LNCaP clone FGC (cell line): ENCODE measurements at regions not wholly inside any gene's neighbourhood (a gene's known extent, or its start where the extent isn't known, plus 50 kb on each side); places are given as distances from the start of the nearest gene placed in this dataset.

Source experiments
- DNase-seq: peaks from one replicate; pipeline ENCODE4 v3.0.0-alpha.2; 2011; ENCODE audit warnings: low read depth
- H3K4me3 ChIP-seq: 2 replicates; pipeline ENCODE4 v1.5.1; 2011; ENCODE audit warnings: mild to moderate bottlenecking, low read depth, low read length, control low read depth
- CTCF ChIP-seq: IDR thresholded peaks from 2 replicates; pipeline ENCODE4 v1.5.1; 2012; ENCODE audit warnings: mild to moderate bottlenecking; ENCODE audit not compliant: control insufficient read depth, insufficient read depth; ENCODE audit errors: extremely low read depth

GRCh38 chr3:88259045-88259444 lies 109.3 kb downstream of the C3orf38 start:
- no peak for DNase-seq
- H3K4me3 ChIP-seq: no peak overlapping the region
- TF ChIP-seq CTCF: no peak

DNA sequence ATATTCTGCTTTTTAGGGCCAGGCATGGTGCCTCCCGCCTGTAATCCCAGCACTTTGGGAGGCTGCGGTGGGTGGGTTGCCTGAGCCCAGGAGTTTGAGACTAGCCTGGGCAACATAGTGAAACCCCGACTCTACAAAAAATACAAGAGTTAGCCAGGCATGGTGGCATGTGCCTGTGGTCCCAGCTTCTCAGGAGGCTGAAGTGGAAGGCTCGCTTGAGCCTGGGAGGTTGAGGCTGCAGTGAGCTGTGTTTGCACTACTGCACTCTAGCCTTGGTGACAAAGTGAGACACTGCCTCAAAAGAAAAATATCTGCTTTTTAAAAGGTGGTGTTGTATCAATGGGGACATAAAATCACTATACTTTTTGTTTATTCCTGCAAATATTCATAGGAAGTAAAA lies 112.8 kb downstream of the C3orf38 start:
- TF ChIP-seq CTCF: no peak
- no peak for DNase-seq

GRCh38 chr3:88263417-88264100 lies 113.8 kb downstream of the C3orf38 start:
- DNase-seq: no peak
- no peak overlapping the region for H3K4me3 ChIP-seq
- TF ChIP-seq CTCF: no peak

More for the DNA sequence above, 112.8 kb downstream of the C3orf38 start:
- no peak overlapping the region for H3K4me3 ChIP-seq

DNA sequence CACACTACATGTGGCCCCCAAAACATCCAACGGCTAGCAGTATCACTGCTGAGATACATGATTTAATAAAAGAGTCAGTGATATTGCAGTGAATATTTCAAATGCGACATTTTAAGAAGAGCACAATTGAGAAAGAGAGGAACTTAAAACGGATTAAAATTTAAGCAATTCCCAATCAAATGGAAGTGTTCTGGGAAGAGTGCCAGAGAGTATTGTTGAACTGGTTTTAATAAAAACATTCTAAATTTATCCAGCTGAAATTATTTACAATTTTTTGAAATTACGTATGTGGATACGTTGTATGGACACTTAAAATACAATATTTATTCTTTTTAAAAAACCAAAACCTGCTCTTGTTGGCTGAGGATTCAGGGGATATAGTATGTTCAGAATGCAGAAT lies 117.7 kb downstream of the C3orf38 start:
- no peak overlapping the region for H3K4me3 ChIP-seq
- DNase-seq: no peak
- no peak for TF ChIP-seq CTCF

- TF ChIP-seq CTCF: no peak
- DNase-seq: no peak
- H3K4me3 ChIP-seq: no peak overlapping the region
Observed at GRCh38 chr3:88267847-88268246, 118.1 kb downstream of the C3orf38 start.

DNA sequence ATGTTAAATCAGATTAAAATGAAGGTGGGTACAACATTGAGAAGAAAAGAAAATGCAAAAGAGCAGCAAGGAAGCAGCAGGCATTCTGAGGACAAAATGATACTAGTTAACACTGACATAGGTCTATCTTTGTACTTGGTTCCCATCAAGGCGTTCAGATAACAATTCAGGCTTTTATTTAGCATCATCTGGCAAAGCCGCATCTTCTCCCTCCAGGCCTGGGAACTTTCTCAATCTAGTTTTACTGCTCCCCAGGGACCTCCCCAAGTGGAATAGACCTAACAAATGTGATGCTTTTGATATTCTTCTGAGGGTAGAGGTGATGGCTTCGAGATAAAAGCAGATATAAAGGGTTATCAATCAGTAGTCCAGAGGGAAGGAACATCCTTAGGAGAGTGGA lies 130.6 kb downstream of the C3orf38 start:
- TF ChIP-seq CTCF: no peak
- DNase-seq: no peak
- no peak overlapping the region for H3K4me3 ChIP-seq

DNA sequence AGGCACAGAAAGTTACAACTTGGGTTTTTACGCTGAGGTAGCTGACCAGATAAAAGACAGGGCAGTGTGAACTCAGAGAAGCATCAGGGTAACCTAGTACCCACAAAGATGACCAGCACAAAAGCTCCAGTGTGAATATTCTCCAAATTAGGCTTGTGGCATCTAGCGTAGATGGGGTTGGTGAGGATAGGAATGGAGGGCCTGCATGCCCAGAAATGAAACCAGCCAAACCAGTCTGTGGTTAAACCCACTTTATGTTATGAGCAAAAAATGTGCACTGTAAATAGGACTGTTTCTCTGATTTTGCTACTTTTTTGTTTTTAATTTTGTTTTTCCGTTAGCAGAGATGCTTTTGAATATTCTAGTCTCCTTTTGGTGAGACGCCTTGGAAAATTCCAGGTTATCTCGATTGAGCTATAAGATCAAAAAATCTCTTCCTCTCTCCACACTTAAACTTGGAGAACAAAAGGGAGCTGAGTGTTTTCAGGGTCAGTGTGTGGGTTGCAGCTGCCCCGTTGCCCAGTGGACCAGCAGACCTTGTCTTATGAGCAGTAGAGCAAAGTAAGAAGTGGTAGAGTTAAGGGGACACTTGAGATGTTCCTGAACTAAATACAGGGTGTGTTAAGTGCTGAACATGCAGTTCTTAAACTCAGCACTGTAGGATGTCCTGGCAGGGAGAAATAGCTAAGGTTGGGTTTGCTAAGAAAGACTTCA lies 132.9 kb downstream of the C3orf38 start:
- no peak overlapping the region for H3K4me3 ChIP-seq
- DNase-seq: no peak
- no peak for TF ChIP-seq CTCF
